Fibroblast of lung (primary cell): ENCODE measurements at regions not wholly inside any gene's neighbourhood (a gene's known extent, or its start where the extent isn't known, plus 50 kb on each side); places are given as distances from the start of the nearest gene placed in this dataset.

Experiments used
- DNase-seq, 2 donors: peaks; one replicate each; pipeline versions ENCODE4 v3.0.0 to v3.0.0-alpha.2; 2010; ENCODE audit warnings: low read depth in 2 of 2
- H2AFZ ChIP-seq: 2 replicates; pipeline ENCODE4 v1.5.1; 2012; ENCODE audit warnings: low read length, control low read depth, inconsistent platforms
- H3K27ac ChIP-seq: 2 replicates; pipeline ENCODE4 v1.5.1; 2011; ENCODE audit warnings: low read length, control low read depth; ENCODE audit not compliant: insufficient read depth
- H3K27me3 ChIP-seq: 2 replicates; pipeline ENCODE4 v1.5.1; 2011; ENCODE audit warnings: mild to moderate bottlenecking, low read length; ENCODE audit not compliant: control insufficient read depth, insufficient read depth
- H3K36me3 ChIP-seq: 2 replicates; pipeline ENCODE4 v1.5.1; 2011; ENCODE audit warnings: low read length; ENCODE audit not compliant: control insufficient read depth, insufficient read depth
- H3K4me1 ChIP-seq: 2 replicates; pipeline ENCODE4 v1.5.1; 2011; ENCODE audit warnings: low read length; ENCODE audit not compliant: control insufficient read depth, insufficient read depth; ENCODE audit errors: extremely low read depth
- H3K4me2 ChIP-seq: 2 replicates; pipeline ENCODE4 v1.5.1; 2011; ENCODE audit warnings: low read length, control low read depth; ENCODE audit not compliant: insufficient read depth; ENCODE audit errors: extremely low read depth
- H3K4me3 ChIP-seq, 4 experiments: fragments of 200-600 bp in 1 of 4; sonication (generic) in 1 of 4; replicated peaks in 1 of 4; 2 replicates each; pipeline ENCODE4 v1.5.1; 2011 to 2016; ENCODE audit warnings: low read length in 4 of 4, low read depth in 3 of 4, mild to moderate bottlenecking in 3 of 4, control low read depth in 2 of 4, inconsistent platforms in 1 of 4, mixed read lengths in 1 of 4; ENCODE audit not compliant: insufficient read depth in 1 of 4; ENCODE audit errors: control extremely low read depth in 1 of 4
- H3K79me2 ChIP-seq: 2 replicates; pipeline ENCODE4 v1.5.1; 2012; ENCODE audit warnings: mild to moderate bottlenecking, low read length, inconsistent platforms; ENCODE audit not compliant: control insufficient read depth, insufficient read depth
- H3K9ac ChIP-seq: 2 replicates; pipeline ENCODE4 v1.5.1; 2011; ENCODE audit warnings: mild to moderate bottlenecking, low read length, control low read depth; ENCODE audit not compliant: insufficient read depth
- H3K9me3 ChIP-seq: 2 replicates; pipeline ENCODE4 v1.5.1; 2012; ENCODE audit warnings: low read depth, low read length; ENCODE audit not compliant: control insufficient read depth, insufficient read depth
- H4K20me1 ChIP-seq: 2 replicates; pipeline ENCODE4 v1.5.1; 2011; ENCODE audit warnings: low read length; ENCODE audit not compliant: control insufficient read depth, insufficient read depth; ENCODE audit errors: extremely low read depth
- CTCF ChIP-seq, 2 donors: IDR thresholded peaks in 1 of 2; conservative IDR thresholded peaks in 1 of 2; 1 replicate in 1 of 2; 2 replicates in 1 of 2; pipeline ENCODE4 v1.5.1; 2011 to 2012; ENCODE audit warnings: low read length in 2 of 2, control low read depth in 1 of 2, inconsistent platforms in 1 of 2, low read depth in 1 of 2, mild to moderate bottlenecking in 1 of 2
- EZH2 ChIP-seq: IDR thresholded peaks from 2 replicates; pipeline ENCODE4 v1.5.1; 2012; ENCODE audit warnings: low read length, control low read depth, mild to moderate bottlenecking; ENCODE audit errors: missing control alignments

- H3K4me3 ChIP-seq, result no peak overlapping the region
- H3K4me2 ChIP-seq, result no peak overlapping the region
- H3K4me1 ChIP-seq, result no peaks in the 10 kb centered on the region
- H4K20me1 ChIP-seq, result no peaks in the 10 kb centered on the region
- no peaks in the 10 kb centered on the region for H3K9me3 ChIP-seq
- DNase-seq, result peak in 1 of 2 donors; percentile 23
- H3K27me3 ChIP-seq, result peaks cover 6% of the 10 kb centered on the region
- H3K27ac ChIP-seq, result no peak overlapping the region
- H3K79me2 ChIP-seq, result no peaks in the 10 kb centered on the region
- TF ChIP-seq CTCF (conservative IDR thresholded peaks at IDR 0.05 in 1 of 2, IDR thresholded peaks at IDR 0.05 in 1 of 2; ENCODE audit: low read depth in 1 of 2, low read length in 2 of 2) (no peak), EZH2 (no peak)
- no peaks in the 10 kb centered on the region for H3K36me3 ChIP-seq
- H3K9ac ChIP-seq, result no peak overlapping the region
- no peak overlapping the region for H2AFZ ChIP-seq
Observed at GRCh38 chr17:36880268-36880905, 56.9 kb upstream of the LHX1 start.

GRCh38 chr17:36881323-36881722, 56.0 kb upstream of the LHX1 start:
- Histone ChIP-seq H3K4me3 (no peak overlapping the region), H3K36me3 (no peaks in the 10 kb centered on the region), H3K27ac (no peak overlapping the region), H3K79me2 (no peaks in the 10 kb centered on the region), H3K4me2 (no peak overlapping the region), H3K4me1 (no peaks in the 10 kb centered on the region), H3K9me3 (no peaks in the 10 kb centered on the region), H2AFZ (no peak overlapping the region), H3K9ac (no peak overlapping the region), H3K27me3 (peaks cover 12% of the 10 kb centered on the region), H4K20me1 (no peaks in the 10 kb centered on the region)
- no peak for TF ChIP-seq CTCF (conservative IDR thresholded peaks at IDR 0.05 in 1 of 2, IDR thresholded peaks at IDR 0.05 in 1 of 2; ENCODE audit: low read depth in 1 of 2, low read length in 2 of 2)
- TF ChIP-seq EZH2, result no peak
- no peak for DNase-seq

- Histone ChIP-seq H3K4me1 (no peaks in the 10 kb centered on the region), H3K79me2 (no peaks in the 10 kb centered on the region), H3K4me2 (no peak overlapping the region), H3K27ac (no peak overlapping the region), H2AFZ (no peak overlapping the region), H3K36me3 (no peaks in the 10 kb centered on the region), H4K20me1 (no peaks in the 10 kb centered on the region), H3K9me3 (no peaks in the 10 kb centered on the region), H3K27me3 (peaks cover 20% of the 10 kb centered on the region), H3K9ac (no peak overlapping the region), H3K4me3 (no peak overlapping the region)
- no peak for DNase-seq
- TF ChIP-seq EZH2, result no peak
- no peak for TF ChIP-seq CTCF (conservative IDR thresholded peaks at IDR 0.05 in 1 of 2, IDR thresholded peaks at IDR 0.05 in 1 of 2; ENCODE audit: low read depth in 1 of 2, low read length in 2 of 2)
Observed at GRCh38 chr17:36884495-36885152, 52.7 kb upstream of the LHX1 start.
